DND-41 (cell line): ENCODE measurements at regions not wholly inside any gene's neighbourhood (a gene's known extent, or its start where the extent isn't known, plus 50 kb on each side); places are given as distances from the start of the nearest gene placed in this dataset.

Source experiments
- EZH2 ChIP-seq: IDR thresholded peaks from 3 replicates; pipeline ENCODE4 v1.6.1; 2012; ENCODE audit warnings: borderline replicate concordance, low read depth, mild to moderate bottlenecking, moderate library complexity, low read length, inconsistent platforms; ENCODE audit not compliant: severe bottlenecking
- TF ChIP-seq, protein P1 (sequence below): IDR thresholded peaks from 2 replicates; pipeline ENCODE4 v1.5.1; 2012; ENCODE audit warnings: borderline replicate concordance, low read length, moderate library complexity, mild to moderate bottlenecking; ENCODE audit not compliant: poor library complexity, severe bottlenecking; ENCODE audit errors: extremely low read depth

DNA sequence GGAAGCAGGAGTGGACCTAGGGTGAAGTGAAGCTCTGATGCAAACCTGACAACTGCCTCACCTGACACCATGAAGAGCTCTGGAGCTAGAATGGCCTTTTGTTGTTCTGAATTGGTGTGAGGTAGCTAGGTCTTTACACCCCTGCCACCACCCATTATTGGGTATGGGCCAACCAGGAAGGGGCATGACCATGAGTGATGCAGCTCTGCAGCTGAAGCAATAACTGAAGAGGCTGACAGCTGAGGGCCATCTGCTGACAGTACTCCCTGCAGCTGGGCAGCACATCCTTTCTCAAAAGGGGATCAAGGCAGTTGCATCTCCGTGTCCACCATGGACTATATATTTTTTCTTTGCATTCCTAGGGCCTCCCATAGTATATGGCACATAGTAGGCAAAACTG, 87.0 kb upstream of the TLE1 start:
- no peak for TF ChIP-seq EZH2
- TF ChIP-seq, protein P1, sequence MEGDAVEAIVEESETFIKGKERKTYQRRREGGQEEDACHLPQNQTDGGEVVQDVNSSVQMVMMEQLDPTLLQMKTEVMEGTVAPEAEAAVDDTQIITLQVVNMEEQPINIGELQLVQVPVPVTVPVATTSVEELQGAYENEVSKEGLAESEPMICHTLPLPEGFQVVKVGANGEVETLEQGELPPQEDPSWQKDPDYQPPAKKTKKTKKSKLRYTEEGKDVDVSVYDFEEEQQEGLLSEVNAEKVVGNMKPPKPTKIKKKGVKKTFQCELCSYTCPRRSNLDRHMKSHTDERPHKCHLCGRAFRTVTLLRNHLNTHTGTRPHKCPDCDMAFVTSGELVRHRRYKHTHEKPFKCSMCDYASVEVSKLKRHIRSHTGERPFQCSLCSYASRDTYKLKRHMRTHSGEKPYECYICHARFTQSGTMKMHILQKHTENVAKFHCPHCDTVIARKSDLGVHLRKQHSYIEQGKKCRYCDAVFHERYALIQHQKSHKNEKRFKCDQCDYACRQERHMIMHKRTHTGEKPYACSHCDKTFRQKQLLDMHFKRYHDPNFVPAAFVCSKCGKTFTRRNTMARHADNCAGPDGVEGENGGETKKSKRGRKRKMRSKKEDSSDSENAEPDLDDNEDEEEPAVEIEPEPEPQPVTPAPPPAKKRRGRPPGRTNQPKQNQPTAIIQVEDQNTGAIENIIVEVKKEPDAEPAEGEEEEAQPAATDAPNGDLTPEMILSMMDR = no peak
